ENCODE measurements at regions not wholly inside any gene's neighbourhood (a gene's known extent, or its start where the extent isn't known, plus 50 kb on each side); places are given as distances from the start of the nearest gene placed in this dataset.

GRCh38 chr14:58881433-58881832 is 243.7 kb downstream of the DACT1 start:
- H3K4me2 ChIP-seq (ENCODE audit: low read length): no peak overlapping the region
- H3K79me2 ChIP-seq (replicated peaks; ENCODE audit: insufficient read depth, low read length): no peaks in the 10 kb centered on the region
- TF ChIP-seq MXI1 (conservative IDR thresholded peaks at IDR 0.05; ENCODE audit: poor library complexity, severe bottlenecking) (no peak), EZH2 (IDR thresholded peaks at IDR 0.05; ENCODE audit: borderline replicate concordance, insufficient read depth, low read length, poor library complexity, severe bottlenecking) (no peak), POLR2AphosphoS5 (IDR thresholded peaks at IDR 0.05) (no peak)
- no peaks in the 10 kb centered on the region for H3F3A ChIP-seq (ENCODE audit: insufficient read depth, low read length, poor library complexity, severe bottlenecking)
- no peaks in the 10 kb centered on the region for H4K20me1 ChIP-seq (ENCODE audit: insufficient read depth)
- no peak overlapping the region for H3K4me3 ChIP-seq (ENCODE audit: low read length)
- no peaks in the 10 kb centered on the region for H3K27me3 ChIP-seq (ENCODE audit: insufficient read depth, low read depth, low read length)
- H2AFZ ChIP-seq (ENCODE audit: low read depth, low read length): no peak overlapping the region
- no peaks in the 10 kb centered on the region for H3K9me3 ChIP-seq (ENCODE audit: low read length)
- no peaks in the 10 kb centered on the region for H3K9me2 ChIP-seq (ENCODE audit: insufficient read depth, low read length)
- H3K9ac ChIP-seq (ENCODE audit: low read length): no peak overlapping the region
- no peaks in the 10 kb centered on the region for H3K36me3 ChIP-seq (ENCODE audit: insufficient read depth, low read length)
- H3K27ac ChIP-seq (ENCODE audit: low read length): no peak overlapping the region

GRCh38 chr14:58882577-58883018 is 244.8 kb downstream of the DACT1 start:
- no peak overlapping the region for H3K4me3 ChIP-seq (ENCODE audit: low read length)

More at GRCh38 chr14:58882577-58883018, 244.8 kb downstream of the DACT1 start:
- Histone ChIP-seq H3K27me3 (ENCODE audit: insufficient read depth, low read depth, low read length) (no peaks in the 10 kb centered on the region), H3K79me2 (replicated peaks; ENCODE audit: insufficient read depth, low read length) (no peaks in the 10 kb centered on the region), H2AFZ (ENCODE audit: low read depth, low read length) (no peak overlapping the region), H3K9me2 (ENCODE audit: insufficient read depth, low read length) (no peaks in the 10 kb centered on the region), H3K9me3 (ENCODE audit: low read length) (no peaks in the 10 kb centered on the region), H3K9ac (ENCODE audit: low read length) (no peak overlapping the region), H3K4me2 (ENCODE audit: low read length) (no peak overlapping the region), H3F3A (ENCODE audit: insufficient read depth, low read length, poor library complexity, severe bottlenecking) (no peaks in the 10 kb centered on the region), H3K27ac (ENCODE audit: low read length) (no peak overlapping the region), H3K36me3 (ENCODE audit: insufficient read depth, low read length) (no peaks in the 10 kb centered on the region), H4K20me1 (ENCODE audit: insufficient read depth) (no peaks in the 10 kb centered on the region)
- TF ChIP-seq POLR2AphosphoS5 (IDR thresholded peaks at IDR 0.05) (no peak), CTCF (IDR thresholded peaks at IDR 0.05; ENCODE audit: poor library complexity, severe bottlenecking) (no peak), RAD21 (conservative IDR thresholded peaks at IDR 0.05) (no peak), SMC3 (conservative IDR thresholded peaks at IDR 0.05; ENCODE audit: poor library complexity) (no peak), REST (IDR thresholded peaks at IDR 0.05; ENCODE audit: borderline replicate concordance) (no peak), EP300 (conservative IDR thresholded peaks at IDR 0.05; ENCODE audit: poor library complexity, severe bottlenecking) (no peak), TAF1 (IDR thresholded peaks at IDR 0.05; ENCODE audit: low read depth) (no peak), MXI1 (conservative IDR thresholded peaks at IDR 0.05; ENCODE audit: poor library complexity, severe bottlenecking) (no peak), EZH2 (IDR thresholded peaks at IDR 0.05; ENCODE audit: borderline replicate concordance, insufficient read depth, low read length, poor library complexity, severe bottlenecking) (no peak)
